Kasumi-1 (cell line): ENCODE measurements at regions not wholly inside any gene's neighbourhood (a gene's known extent, or its start where the extent isn't known, plus 50 kb on each side); places are given as distances from the start of the nearest gene placed in this dataset.
A peak's percentile ranks its signal among the peaks of the same experiment; 100 is the strongest.
"Not testable (repeated sequence)": the region's sequence is repeated elsewhere in the genome, so short reads cannot be mapped to it uniquely, and the experiment has no call there.

Experiments
- DNase-seq, 2 experiments: peaks; one replicate each; lab custom pipeline; 2025; lab: John Stamatoyannopoulos, UW

DNA sequence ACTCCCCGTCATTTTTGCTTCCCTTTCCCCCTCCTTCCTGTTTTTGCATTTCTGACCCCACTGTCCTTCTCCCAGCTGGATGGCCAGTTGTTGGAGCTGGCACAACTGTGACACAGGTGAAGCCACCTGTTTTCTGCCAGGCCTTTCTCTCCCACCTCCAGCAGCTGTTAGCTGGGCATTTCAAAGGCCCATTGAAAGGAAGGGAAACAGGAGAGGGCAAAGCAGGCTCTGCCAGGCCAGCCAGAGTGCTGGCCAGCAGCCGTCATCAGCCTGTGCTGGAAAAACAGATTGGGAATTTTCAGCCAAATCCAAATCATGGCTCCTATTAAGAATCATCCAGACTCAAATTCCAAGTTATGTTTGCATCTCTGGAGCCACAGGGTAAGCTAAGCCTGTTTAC is 155.2 kb upstream of the C2CD4B start:
- DNase-seq = no peak

DNA sequence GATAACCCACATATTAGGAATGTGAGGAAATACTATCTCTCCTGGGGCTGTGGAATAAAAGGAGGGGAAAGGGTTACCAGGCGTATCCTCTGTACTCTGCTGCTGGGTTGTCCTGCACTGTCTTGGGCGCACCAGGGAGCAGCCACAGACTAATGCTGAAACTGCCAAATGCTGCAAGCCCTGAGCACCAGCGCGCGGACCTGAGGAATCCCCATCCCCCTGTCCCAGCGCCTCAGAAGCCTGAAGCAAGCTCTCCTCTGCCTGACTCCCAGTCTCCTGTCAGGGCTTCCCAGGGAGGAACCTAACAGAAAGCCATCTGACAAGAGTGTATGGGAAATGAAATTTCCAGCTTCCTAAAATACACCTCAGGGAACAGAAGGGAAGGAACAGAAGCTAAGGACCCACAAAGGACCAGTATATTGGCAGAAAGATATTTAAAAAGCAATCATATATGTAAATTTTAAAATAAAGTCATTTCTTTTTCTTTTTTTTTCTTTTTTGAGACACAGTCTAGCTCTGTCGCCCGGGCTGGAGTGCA is 158.3 kb upstream of the C2CD4B start:
- DNase-seq = no peak

DNA sequence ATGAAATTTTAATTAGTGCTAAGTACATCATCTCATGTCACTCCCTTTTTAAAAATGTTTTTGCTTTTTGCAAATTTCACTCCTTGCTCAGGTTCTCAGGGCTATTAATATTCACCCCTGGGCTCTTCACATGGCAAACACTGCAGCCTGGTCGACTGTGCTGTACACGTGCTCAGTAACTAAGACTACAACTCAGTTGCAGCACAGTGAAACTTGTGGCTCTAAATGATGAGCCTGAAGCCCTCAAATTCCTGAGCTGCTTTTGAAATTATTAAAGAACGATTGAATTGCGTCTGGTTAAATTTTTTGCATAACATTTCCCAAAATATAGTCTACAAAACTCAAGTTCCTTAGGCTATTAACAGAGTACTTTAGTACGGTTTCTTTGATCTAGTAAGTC is 159.3 kb upstream of the C2CD4B start:
- DNase-seq = no peak

DNA sequence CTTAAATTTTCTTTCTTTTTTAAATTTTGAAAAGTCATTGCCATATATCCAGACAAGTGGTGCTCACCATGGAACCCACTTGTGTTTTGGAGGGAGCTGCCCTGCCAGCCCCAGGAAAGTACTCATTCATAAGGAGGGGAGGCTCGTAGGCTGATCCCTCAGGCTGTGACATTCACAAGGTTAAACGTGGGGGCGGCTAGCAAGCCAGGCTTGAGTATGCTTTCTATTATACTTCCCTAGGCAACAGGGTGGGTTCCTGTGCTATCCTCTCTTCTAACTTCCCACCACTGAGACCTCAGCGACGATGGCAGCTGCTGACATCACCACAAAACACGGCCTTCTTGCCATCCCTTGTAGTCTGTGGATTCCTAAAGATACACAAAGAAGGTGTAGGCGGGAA is 160.5 kb upstream of the C2CD4B start:
- no peak for DNase-seq

DNA sequence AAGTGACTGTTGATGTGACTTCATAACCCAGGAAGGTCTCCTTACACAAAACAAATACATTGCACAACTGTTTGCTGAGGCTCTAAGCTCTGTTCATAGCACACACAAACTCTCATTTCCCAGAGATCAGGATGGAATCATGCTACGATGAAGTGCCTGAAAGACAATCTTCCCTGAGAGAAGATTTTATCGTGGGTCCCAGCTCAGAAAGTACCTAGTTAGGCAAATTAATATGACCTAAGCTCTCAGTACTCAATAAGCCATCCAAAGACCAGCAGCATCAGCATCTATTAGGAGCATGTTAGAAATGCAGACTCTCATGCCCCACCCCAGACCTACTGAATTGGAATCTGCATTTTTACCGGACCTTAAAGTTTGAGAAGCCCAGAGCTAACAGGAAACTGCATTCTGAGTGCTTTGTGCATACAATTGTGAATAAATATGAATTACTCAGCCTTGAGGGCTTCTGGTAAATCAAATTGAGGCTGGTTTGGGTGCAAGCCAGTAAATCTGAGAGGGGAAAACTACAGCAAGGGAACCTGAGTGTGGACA is 161.5 kb upstream of the C2CD4B start:
- no peak for DNase-seq

DNA sequence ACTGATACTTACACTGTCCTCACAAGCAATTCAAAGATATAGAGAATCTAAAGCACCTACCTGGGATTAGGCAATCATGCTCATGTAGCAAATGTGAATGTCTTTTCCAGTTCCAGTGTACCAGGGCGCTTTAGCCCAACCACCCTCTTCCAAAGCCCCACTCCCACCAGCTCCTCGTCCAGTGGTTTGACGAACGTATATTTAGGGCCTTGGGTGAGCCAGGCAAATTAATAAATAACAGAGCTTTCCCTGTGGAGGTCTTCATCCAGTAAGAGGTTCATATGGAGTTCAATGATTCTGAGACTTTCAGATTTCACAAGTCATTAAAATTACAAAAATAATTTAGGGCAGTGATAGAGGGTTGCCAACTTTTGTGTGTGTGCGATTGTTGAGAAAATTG is 162.3 kb upstream of the C2CD4B start:
- DNase-seq = no peak

DNA sequence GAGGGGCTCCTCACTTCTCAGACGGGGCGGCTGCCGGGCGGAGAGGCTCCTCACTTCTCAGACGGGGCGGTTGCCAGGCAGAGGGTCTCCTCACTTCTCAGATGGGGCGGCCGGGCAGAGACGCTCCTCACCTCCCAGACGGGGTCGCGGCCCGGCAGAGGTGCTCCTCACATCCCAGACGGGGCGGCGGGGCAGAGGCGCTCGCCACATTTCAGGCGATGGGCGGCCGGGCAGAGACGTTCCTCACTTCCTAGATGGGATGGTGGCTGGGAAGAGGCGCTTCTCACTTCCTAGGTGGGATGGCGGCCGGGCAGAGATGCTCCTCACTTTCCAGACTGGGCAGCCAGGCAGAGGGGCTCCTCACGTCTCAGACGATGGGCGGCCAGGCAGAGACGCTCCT is 167.4 kb upstream of the C2CD4B start:
- not testable (repeated sequence) for DNase-seq

DNA sequence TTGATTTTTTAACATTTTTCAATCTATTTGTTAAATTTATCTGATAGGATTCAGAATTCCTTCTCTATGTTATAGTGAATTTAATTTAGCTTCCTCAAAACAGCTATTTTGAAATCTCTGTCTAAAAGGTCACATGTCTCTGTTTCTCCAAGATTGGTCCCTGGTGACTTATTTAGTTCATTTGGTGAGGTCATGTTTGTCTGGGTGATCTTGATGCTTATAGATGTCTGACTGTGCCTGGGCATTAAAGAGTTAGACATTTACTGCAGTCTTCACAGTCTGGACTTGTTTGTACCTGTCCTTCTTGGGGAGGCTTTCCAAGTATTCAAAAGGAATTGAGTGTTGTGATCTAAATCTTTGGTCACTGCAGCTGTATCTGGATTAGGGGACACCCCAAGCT is 169.5 kb upstream of the C2CD4B start:
- no peak for DNase-seq

DNA sequence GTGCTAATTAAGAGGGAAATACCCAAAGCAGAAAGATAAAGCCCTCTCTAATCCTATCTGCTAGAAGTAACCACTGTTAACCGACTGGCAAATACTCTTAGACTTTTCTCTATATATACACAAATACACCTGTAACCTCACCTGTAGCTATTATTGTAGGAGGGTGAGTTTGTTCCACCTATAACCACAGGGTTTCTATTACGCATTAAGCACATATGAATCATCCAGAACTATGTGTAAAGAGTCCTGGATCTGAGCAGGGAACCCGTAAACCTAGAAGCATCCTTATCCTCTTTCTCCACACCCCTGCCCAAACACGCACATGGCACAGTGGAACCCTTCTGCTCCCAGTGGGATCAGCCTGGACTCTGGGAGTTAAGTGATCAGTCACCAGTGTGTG is 172.8 kb upstream of the C2CD4B start:
- DNase-seq = no peak

DNA sequence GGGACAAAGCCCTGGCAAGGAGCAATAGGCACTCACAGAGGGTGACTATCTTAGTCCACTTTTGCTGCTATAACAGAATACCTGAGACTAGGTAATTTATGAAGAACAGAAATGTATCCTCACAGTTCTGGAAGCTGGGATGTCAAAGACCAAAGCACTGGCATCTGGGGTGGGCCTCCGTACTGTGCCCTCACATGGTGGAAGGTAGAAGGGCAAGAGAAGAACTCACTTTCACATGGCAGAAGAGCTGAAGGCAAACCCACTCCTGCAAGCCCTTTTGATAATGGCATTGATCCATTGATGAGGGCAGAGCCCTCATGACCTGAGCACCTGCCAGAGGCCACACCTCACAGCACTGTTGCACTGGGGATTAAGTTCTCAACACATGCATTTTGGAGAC is 173.4 kb upstream of the C2CD4B start:
- DNase-seq = no peak

DNA sequence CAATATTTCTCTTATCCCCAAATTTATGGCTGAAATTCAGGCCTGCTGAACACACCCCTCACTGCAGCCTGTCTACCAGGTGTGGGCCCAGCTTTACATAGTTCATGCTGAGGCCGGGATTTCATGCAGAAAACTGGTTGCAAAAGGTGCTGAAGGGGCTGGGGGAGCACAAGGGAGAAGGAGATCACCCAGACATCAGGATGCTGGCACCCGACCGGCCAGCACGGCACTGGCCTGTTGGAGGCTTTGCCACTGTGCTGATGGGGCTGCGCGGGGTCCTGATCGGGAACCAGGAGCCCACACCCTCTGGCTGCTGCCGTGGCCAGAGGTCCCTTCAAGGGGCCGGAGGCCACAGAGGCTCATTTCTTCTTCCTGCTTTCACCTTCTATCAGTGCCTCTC is 177.9 kb upstream of the C2CD4B start:
- DNase-seq = no peak

DNA sequence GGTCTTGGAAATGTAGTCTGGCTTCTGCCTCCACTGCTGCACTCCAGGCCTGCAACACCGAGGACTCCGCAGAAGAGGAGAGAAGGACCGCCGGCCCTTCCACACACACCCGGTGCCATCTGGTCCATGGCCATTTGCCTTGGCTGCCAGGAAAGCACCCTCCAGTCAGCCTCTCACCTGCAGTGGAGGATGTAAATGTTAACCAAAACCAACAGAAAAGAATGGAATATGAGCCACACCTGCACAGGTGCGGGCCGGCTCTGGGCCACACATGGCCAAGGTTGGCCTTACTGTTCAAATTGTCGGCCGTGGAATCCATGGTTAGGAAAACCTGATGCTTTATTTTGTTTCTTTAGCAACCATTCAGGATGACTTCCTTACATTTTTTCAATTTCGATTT is 178.3 kb upstream of the C2CD4B start:
- DNase-seq = no peak

DNA sequence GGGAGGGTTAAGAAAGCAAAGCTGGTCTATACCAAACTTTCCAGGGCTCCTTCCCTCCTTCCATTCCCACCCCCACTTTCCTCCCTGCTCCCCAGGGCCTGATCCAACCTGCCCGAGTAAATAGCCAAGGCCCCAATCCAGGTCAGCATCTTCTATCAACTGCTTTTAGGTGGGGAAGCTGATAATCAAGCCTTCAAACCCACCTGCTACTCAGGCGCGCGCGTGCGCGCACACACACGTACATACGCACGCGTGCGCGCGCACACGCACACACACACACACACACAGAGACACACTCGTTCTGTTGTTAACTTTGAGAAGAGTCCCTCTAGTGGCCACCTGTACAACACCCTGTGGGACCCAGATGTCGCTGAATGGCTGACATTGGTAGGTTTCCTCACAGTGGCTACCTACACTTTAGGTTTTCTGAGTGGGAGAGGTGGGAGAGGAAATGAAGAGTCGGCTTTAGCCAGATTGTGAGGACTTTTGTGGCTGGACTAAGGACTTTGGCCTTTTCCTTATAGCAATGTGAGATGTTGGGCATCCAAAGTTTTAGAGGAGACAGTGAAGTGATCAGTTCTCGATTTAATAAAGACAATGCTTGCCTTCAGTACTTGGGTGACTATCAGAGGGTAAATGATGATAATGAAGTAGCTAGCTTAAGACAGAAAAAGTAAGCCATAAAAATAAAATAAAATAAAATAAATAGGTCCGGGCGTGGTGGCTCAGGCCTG is 179.9 kb upstream of the C2CD4B start:
- DNase-seq = peak; percentile 13 to 25

DNA sequence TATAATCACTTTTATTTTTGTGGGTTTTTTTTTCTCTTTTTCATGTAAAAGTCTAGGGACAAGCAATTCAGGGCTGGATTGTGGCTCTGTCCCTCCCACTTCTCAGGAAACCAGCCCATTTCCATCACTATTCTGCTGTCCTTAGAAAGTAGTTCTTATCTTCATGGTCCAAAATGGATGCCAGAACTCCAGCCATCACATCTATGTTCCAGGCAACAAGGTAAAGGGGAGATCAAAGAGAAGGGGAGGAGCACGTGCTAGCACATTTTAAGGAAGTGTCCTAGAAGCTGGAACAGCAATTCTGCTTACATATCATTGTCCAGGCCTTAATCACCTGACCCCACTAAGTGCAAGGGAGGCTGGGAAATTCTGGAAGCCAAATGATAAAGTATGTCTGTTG is 181.1 kb upstream of the C2CD4B start:
- no peak for DNase-seq

DNA sequence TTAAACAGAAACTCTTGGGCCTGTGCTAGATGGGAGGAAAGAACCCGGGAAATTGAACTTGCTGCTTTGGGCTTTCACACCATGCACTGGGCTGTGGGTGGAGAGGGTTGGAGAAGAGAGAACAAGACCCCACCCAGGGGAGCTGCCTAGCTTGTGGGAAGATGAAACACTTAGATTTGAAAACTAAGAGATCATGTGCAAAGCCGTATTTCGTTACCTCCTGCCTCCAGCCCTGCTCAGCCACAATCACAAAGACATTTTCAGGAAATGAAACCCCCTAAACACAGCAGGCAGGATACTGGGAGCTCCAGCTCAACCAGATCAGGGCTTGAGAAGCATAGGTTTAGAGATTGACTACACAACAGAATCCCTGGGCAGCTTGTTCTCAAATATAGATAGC is 183.0 kb upstream of the C2CD4B start:
- no peak for DNase-seq

DNA sequence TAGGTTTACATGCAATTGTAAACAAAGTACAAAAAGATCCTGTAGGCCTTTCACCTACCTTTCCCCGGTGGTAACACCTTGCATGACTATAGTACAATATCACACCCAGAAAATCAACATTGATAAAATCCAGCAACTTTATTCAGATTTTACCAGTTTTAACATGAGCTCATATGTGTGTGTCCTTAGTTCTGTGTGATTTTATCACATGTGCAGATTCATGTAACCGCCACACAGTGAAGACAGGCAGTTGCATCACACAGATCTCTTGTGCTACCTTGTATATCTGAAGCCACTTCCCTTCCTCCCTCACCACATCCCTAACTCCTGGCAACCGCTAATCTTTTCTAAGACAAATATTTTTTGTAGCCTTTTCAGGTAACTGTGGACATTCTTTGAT is 183.5 kb upstream of the C2CD4B start:
- no peak for DNase-seq

DNA sequence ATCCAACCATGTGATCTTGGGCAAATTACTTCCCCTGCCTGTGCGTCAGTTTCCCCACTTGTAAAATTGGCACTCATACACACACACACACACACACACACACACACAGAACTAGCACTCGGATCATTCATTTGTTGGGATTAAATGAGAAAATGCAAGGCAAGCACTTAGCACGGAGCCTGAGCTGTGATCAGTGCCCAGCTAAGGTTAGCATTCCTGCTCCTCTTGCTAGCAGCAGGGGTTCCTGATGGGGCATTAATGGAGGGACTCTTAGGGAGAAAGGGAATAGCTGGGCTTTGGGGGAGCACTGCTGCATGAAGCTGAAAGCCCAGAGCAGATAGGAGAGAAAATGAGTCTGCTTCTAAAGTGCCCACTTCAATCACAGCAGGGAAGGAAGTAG is 187.7 kb upstream of the C2CD4B start:
- no peak for DNase-seq

DNA sequence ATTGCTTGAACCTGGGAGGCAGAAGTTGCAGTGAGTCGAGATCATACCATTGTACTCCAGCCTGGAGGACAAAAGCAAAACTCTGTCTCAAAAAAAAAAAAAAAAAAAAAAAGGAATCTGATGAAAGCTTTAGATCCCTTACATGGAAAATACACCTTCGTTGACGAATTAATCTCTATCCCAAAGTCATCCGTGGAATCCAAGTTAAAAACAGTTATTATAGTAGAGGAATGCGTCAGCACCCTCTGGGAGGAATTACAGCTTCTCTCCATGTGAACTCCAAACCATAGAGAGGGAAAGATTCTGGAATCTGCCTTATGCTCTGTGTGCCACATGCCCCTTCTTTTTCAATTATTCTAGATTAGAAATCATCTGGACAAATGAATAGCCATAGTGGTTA is 192.3 kb upstream of the C2CD4B start:
- no peak for DNase-seq

DNA sequence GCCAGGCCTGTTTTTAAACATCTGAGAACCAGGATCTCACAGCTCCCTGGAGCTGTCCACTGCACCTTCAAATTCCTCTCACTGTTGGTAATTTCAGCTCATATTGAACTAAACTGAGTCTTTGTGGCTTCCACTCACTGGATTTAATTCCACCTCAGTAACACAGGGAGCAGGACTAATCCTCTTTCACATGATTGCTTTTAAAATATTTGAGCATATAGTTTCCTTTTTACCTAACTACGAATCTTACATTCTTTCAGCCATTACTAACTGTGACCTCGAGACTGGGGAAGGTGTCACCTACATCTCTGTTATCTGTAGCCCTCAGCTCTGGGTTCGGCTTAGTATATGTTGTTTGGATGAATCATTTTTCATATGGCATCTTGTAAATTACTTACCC is 194.3 kb upstream of the C2CD4B start:
- DNase-seq = no peak

DNA sequence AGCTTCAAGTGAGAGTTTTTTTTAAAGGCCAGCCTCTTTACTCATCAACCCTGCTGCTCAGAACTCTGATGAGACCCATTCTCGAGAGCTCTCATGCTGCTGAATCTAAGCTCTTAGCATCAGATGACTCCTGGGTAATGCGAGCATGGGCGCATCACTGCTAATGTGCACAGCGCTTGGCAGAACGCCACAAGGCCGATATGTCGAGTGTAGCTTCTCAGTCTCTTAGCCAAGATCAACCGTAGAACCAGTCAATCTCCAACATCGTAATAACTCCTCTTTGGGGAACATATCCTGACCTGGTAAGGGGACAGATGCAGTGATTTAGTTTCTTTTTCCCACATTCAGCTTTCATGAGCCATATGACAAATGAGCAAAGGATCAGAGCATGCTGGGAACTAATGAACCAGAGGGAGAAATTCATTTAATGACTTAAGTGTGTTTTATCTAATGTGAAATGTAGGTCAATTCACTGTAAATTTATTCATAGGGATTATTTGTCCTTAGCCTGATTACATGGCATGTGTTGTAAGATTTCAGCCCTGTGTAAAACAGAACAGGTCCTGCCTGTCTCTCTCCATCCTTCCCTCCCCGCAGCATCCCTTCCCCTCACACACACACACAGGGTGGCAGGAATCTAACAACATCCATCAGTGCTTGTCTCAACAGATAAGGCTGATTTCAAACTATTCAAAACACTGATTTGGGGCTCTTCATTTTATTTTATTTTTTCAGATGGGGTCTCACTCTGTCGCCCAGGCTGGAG is 195.4 kb upstream of the C2CD4B start:
- no peak for DNase-seq

DNA sequence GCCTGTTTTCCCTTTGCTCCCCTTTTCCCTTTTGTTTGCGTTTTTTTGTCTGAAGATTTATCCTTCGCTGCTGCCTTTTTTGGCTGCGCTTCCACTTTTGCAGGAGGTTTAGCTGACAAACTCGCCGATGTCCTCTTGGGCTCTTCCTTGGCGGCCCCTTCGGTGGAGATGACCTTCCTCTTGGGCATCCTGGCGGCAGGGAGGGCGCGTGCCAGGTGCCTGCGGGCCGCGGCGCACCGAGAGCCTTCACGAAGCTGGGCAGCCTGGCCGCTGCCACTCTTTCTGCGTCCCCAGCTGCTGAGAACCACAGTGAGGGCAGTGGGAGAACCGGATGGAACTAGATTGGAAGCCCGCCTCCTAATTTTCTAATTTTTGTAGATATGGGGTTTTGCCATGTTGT is 197.1 kb upstream of the C2CD4B start:
- DNase-seq = no peak

DNA sequence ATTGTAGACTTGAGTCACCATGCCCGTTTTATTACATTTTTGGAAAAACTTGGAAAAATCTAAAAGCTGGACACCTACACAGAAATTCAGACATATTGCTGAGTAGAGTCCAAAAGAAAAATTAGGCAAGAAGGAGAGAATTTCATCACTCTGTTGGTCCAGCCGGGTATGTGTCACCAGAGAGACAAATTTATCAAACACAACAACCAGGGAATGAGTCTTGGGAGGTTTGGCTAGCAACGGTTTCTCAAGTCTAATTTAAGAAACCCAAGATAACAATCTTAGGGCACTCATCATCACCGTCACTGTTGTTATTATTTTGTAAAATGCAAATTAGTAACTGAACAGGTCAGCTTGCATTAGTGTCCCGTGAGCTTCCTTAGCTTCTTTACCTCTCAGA is 197.5 kb upstream of the C2CD4B start:
- DNase-seq = no peak

DNA sequence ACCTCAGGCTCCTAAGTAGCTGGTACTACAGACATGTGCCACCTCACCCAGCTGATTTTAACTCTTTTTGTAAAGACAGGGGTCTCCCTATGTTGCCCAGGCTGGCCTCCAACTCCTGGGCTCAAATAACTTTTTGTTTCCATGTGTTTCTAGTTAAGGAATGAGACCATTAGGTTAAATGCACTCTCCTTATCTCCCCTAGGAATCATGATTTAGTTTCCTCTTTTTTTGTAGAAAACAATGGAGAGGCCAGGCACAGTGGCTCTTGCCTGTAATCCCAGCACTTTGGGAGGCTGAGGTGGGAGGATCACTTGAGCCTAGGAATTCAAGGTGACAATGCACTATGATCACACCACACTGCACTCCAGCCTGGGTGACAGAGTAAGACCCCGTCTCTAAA is 198.8 kb upstream of the C2CD4B start:
- no peak for DNase-seq
